Upper lobe of left lung (tissue), 6 donors: ENCODE measurements at regions not wholly inside any gene's neighbourhood (a gene's known extent, or its start where the extent isn't known, plus 50 kb on each side); places are given as distances from the start of the nearest gene placed in this dataset.

ENCODE experiments used
- ATAC-seq, 2 donors: fragments of 200-7000 bp; cut with Tn5 transposase; one replicate each; pipeline ENCODE4 v1.9.1; 2022; ENCODE audit warnings: mild to moderate bottlenecking in 2 of 2, moderate library complexity in 2 of 2; ENCODE audit not compliant: low FRiP score in 2 of 2
- DNase-seq, 2 donors: peaks; one replicate each; pipeline ENCODE4 v3.0.0-alpha.2; 2019 to 2020
- H3K27ac ChIP-seq, 4 donors: fragments of 200-600 bp; sonication (generic); one replicate each; pipeline ENCODE4 v1.5.1; 2016 to 2019
- H3K27me3 ChIP-seq, 4 donors: fragments of 200-600 bp; sonication (generic); one replicate each; pipeline ENCODE4 v1.5.1; 2017 to 2019
- H3K36me3 ChIP-seq, 4 donors: fragments of 200-600 bp; sonication (generic); one replicate each; pipeline ENCODE4 v1.5.1; 2016 to 2019
- H3K4me1 ChIP-seq, 4 donors: fragments of 200-600 bp; sonication (generic); one replicate each; pipeline ENCODE4 v1.5.1; 2018 to 2019
- H3K4me3 ChIP-seq, 4 donors: fragments of 200-600 bp; sonication (generic); one replicate each; pipeline ENCODE4 v1.5.1; 2017 to 2019; ENCODE audit warnings: mild to moderate bottlenecking in 2 of 4, moderate library complexity in 1 of 4
- H3K9me3 ChIP-seq, 4 donors: fragments of 200-600 bp; sonication (generic); one replicate each; pipeline ENCODE4 v1.5.1; 2018 to 2019
- EP300 ChIP-seq, 4 donors: sonication (generic); formaldehyde crosslinking; IDR thresholded peaks; one replicate each; pipeline ENCODE4 v1.5.1; 2017; ENCODE audit warnings: antibody characterized with exemption in 4 of 4, control low read depth in 2 of 4
- POLR2A ChIP-seq, 4 donors: fragments of 450-650 bp; IDR thresholded peaks; one replicate each; pipeline ENCODE4 v1.5.1; 2016 to 2017; ENCODE audit warnings: antibody characterized with exemption in 4 of 4, mild to moderate bottlenecking in 2 of 4
- POLR2AphosphoS5 ChIP-seq, 2 donors: sonication (generic); formaldehyde crosslinking; IDR thresholded peaks; one replicate each; pipeline ENCODE4 v1.5.1; 2017; ENCODE audit warnings: antibody characterized with exemption in 2 of 2
- WGBS, 2 donors: methylation state at CpG; one replicate each; pipeline ENCODE4 v1.1.5; 2017 to 2018; 5-methylcytosine and 5-hydroxymethylcytosine counted together
- TF ChIP-seq, protein P1 (sequence below), 6 experiments: fragments of 450-650 bp in 4 of 6; fragments of 200-600 bp in 2 of 6; sonication (generic) in 2 of 6; IDR thresholded peaks; one replicate each; pipeline ENCODE4 v1.5.1; 2016 to 2019; ENCODE audit warnings: antibody characterized with exemption in 6 of 6
- donor health status: DM: no; HTN: no; CAD: no; lungs with moderate emphysema.
- donor health status: DM: no; HTN: yes; CAD: no; lungs with severe emphysema.

DNA sequence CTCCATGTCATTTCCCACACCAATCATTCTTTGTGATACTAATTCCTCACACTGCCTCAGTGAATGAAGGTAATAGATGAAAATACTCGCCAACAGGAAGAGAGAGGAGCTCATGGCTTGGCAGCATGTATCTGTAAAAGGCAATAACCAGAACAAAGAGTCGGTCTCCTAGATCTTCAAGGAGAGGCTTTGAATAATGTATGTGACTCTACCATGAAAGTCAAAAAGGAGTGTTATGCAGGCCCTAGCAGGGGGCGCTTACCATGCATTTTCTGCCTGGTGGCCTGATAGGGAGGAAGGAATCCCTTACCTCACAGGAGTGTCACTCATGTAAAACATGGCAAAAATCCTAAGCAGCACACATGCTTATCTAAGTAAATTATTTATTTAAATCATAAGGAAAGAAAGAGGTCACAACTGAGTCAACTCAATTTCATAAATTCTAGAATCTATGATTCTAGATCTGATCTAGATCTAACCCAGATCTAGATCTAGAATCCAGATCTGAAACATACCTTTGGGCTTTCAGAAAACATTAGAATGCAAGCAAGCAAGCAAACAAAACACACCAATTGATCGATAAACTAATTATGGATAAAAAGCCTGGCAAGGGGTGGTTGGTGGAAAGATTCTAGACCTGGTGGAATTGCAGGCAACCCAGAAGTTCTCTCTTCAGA, 226.3 kb upstream of the KLF6 start:
- Histone ChIP-seq H3K4me1 (peaks cover 0 to 7% (median 0%) of the 10 kb centered on the region in 4 donors), H3K9me3 (no peaks in the 10 kb centered on the region), H3K4me3 (no peak overlapping the region), H3K27ac (no peak overlapping the region), H3K27me3 (no peaks in the 10 kb centered on the region), H3K36me3 (no peaks in the 10 kb centered on the region)
- 78 to 89% methylated on average over 4 of the region's 4 CpGs for WGBS, 2 donors
- no peak for ATAC-seq
- no peak for TF ChIP-seq POLR2AphosphoS5 (IDR thresholded peaks at IDR 0.05)
- TF ChIP-seq, protein P1, sequence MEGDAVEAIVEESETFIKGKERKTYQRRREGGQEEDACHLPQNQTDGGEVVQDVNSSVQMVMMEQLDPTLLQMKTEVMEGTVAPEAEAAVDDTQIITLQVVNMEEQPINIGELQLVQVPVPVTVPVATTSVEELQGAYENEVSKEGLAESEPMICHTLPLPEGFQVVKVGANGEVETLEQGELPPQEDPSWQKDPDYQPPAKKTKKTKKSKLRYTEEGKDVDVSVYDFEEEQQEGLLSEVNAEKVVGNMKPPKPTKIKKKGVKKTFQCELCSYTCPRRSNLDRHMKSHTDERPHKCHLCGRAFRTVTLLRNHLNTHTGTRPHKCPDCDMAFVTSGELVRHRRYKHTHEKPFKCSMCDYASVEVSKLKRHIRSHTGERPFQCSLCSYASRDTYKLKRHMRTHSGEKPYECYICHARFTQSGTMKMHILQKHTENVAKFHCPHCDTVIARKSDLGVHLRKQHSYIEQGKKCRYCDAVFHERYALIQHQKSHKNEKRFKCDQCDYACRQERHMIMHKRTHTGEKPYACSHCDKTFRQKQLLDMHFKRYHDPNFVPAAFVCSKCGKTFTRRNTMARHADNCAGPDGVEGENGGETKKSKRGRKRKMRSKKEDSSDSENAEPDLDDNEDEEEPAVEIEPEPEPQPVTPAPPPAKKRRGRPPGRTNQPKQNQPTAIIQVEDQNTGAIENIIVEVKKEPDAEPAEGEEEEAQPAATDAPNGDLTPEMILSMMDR (IDR thresholded peaks at IDR 0.05) = no peak
- no peak for TF ChIP-seq EP300 (IDR thresholded peaks at IDR 0.05)
- no peak for TF ChIP-seq POLR2A (IDR thresholded peaks at IDR 0.05)
- no peak for DNase-seq

DNA sequence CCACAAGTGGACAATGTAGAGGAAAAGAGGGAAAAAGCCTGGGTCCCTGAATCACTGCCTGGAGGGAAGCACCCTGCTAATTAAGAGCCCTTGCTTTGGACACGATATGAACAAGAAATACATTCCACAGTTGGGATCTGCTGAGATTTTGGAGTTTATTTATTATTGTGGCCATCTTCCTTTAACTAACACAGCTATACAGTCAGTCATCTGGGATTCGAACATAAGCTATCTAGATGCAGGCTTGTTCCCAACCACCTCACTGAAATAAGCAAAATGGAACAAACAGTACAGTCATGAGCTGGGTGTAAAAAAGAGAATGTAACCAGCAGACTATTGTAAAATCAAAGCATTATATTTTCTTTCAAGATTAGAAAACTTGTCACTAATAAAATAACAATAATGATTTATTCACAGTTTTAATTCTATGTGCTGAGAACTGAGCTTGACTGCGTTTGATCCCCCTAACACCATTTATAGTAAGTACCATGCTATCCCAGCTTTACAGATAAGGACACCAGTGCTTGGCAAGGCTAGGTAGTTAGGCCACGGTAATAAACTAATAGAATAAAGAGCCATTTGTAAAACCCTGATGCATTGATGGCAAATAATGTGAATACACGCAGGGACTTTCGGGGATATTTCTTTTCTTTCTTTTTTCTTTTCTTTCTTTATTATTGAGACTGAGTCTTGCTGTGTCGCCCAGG, 223.8 kb upstream of the KLF6 start:
- no peak overlapping the region for H3K27ac ChIP-seq
- DNase-seq (no peak), ATAC-seq (no peak)
- H3K4me3 ChIP-seq = no peak overlapping the region
- WGBS, 2 donors = 93 to 96% methylated on average over 7 of the region's 7 CpGs
- no peaks in the 10 kb centered on the region for H3K36me3 ChIP-seq
- H3K9me3 ChIP-seq = no peaks in the 10 kb centered on the region
- TF ChIP-seq EP300 (IDR thresholded peaks at IDR 0.05) (no peak), POLR2AphosphoS5 (IDR thresholded peaks at IDR 0.05) (no peak), POLR2A (IDR thresholded peaks at IDR 0.05) (no peak)
- TF ChIP-seq, protein P1 (IDR thresholded peaks at IDR 0.05) = no peak
- H3K4me1 ChIP-seq = peaks cover 0 to 4% (median 0%) of the 10 kb centered on the region in 4 donors
- no peaks in the 10 kb centered on the region for H3K27me3 ChIP-seq

DNA sequence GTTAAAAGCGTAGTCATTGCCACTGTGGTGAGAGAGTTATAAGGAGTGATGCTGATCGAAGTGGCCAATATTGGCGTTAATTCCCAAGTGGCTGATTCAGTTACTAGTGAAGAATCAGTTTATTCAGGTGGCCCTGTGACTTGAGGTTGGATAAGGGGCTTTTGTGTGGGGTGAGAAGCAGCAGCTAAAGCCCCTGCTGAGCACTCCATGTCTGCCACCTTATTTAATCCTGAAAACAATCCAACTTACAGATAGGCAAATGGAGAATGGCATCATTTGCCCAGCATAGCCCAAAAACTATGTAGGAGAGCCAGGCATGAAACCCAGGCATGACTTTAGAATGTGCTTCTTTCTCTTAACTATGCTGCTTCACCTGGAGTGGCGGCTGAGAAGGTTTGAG, 222.8 kb upstream of the KLF6 start:
- no peak for TF ChIP-seq POLR2AphosphoS5 (IDR thresholded peaks at IDR 0.05)
- DNase-seq (no peak), ATAC-seq (no peak)
- H3K36me3 ChIP-seq = no peaks in the 10 kb centered on the region
- H3K4me3 ChIP-seq = no peak overlapping the region
- WGBS, 2 donors = 73 to 75% methylated on average over 4 of the region's 4 CpGs
- H3K4me1 ChIP-seq = no peaks in the 10 kb centered on the region
- H3K27ac ChIP-seq = no peak overlapping the region
- no peaks in the 10 kb centered on the region for H3K27me3 ChIP-seq
- H3K9me3 ChIP-seq = no peaks in the 10 kb centered on the region

DNA sequence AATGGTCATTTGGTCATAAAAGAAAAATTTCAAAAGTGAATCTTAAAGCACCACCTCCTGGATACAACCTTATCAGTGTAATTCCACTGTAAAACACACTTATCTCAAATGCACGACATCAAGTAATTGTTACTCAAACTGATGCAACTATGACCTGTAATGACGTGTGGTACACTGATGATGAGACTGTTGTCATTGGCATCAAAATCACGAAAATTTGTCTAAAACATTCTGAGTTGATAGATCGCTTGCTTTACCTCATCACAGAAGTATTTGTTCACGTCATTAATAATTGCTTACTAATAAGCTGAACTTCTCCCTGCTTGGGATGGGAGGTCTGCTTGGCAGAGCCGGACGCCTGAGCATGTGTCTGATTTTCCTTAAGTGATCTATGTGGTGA, 221.8 kb upstream of the KLF6 start:
- no peak overlapping the region for H3K4me3 ChIP-seq
- peak overlapping the region in 1 of 4 donors; percentile 7 for H3K27ac ChIP-seq
- ATAC-seq (peak in 1 of 2 donors; percentile 9), DNase-seq (no peak)
- 83 to 91% methylated on average over 7 of the region's 7 CpGs for WGBS, 2 donors
- no peaks in the 10 kb centered on the region for H3K36me3 ChIP-seq
- H3K9me3 ChIP-seq = no peaks in the 10 kb centered on the region
- H3K27me3 ChIP-seq = no peaks in the 10 kb centered on the region
- no peaks in the 10 kb centered on the region for H3K4me1 ChIP-seq
- TF ChIP-seq POLR2A (IDR thresholded peaks at IDR 0.05) (no peak), EP300 (IDR thresholded peaks at IDR 0.05) (no peak), POLR2AphosphoS5 (IDR thresholded peaks at IDR 0.05) (no peak)
- TF ChIP-seq, protein P1 (IDR thresholded peaks at IDR 0.05) = no peak

DNA sequence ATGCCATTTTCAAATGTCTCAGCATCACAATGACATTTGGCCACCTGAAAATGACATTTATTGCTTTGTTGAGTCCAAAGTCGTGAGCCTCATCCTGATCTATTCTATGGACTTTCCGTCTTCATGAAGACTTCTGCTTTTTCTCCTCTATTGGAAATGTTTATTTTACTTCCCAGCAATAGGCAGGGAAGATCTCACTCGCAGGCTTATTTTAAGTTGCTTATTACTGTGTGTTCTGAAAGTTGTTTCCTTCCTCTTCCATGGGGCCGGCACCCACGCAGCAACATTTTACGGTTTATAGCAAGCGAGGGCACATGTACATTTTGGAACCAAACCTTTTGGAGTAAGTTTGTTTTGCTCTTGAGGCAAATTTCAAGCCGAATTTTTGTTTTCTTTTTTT, 221.0 kb upstream of the KLF6 start:
- Histone ChIP-seq H3K4me1 (no peaks in the 10 kb centered on the region), H3K27me3 (no peaks in the 10 kb centered on the region), H3K36me3 (no peaks in the 10 kb centered on the region), H3K9me3 (no peaks in the 10 kb centered on the region), H3K27ac (peak overlapping the region in 1 of 4 donors; percentile 7), H3K4me3 (no peak overlapping the region)
- DNase-seq (peak in 1 of 2 donors; percentile 26), ATAC-seq (peak in 1 of 2 donors; percentile 78)
- WGBS, 2 donors = 45 to 53% methylated on average over 8 of the region's 8 CpGs
- TF ChIP-seq POLR2A (IDR thresholded peaks at IDR 0.05) = no peak
- no peak for TF ChIP-seq EP300 (IDR thresholded peaks at IDR 0.05)
- peak in 1 of 2 donors; percentile 7 for TF ChIP-seq POLR2AphosphoS5 (IDR thresholded peaks at IDR 0.05)
